ENCODE measurements at regions not wholly inside any gene's neighbourhood (a gene's known extent, or its start where the extent isn't known, plus 50 kb on each side); places are given as distances from the start of the nearest gene placed in this dataset.

DNA sequence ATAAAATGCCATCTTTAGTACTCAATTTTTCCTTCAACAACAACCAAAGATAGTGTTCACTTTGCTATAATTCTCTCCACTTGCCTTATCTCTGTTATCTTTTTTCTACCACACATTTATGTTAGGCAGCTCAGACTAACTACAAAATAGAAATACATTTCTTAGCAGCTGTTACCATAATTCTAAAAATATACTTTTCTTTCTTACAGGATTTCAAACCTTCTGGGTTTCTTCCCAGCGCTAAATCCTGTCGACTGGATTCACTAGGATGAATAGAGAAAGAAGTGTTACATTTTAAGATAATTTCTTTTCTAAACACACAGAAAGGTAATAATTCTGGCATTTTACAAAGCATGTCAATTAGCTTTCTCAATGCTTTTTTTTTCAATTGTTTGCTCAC, 105.5 kb upstream of the GK2 start:
- intact Hi-C loops (cut with micrococcal nuclease) = no loop called here
- Mint-ChIP-seq H3K9me3 (no peaks in the 10 kb centered on the region), H3K4me3 (no peak overlapping the region), H3K27me3 (no peaks in the 10 kb centered on the region), H3K27ac (no peak overlapping the region), H3K36me3 (ENCODE audit: low read depth) (no peaks in the 10 kb centered on the region), H3K4me1 (ENCODE audit: low read depth) (no peaks in the 10 kb centered on the region)

DNA sequence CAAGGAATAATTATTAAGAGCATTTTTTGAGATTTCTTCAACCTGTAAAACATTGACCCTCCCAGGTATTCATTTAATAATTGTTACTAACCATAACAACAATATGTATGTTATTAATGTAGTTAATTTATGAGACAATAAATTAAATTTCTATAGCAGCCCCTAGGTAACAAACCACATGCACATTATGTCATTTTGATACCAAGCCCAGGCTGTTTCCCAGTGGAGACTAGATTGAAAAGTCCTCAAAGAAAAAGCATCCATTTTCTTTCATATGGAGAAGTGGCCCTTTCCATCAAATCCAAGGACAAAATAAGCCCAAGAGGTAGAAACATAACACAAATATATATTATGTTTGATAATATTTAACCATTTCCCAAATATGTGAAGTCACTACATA, 104.3 kb upstream of the GK2 start:
- H3K4me3 Mint-ChIP-seq = no peak overlapping the region
- no peaks in the 10 kb centered on the region for H3K4me1 Mint-ChIP-seq (ENCODE audit: low read depth)
- no peaks in the 10 kb centered on the region for H3K36me3 Mint-ChIP-seq (ENCODE audit: low read depth)
- intact Hi-C loops (cut with micrococcal nuclease) = no loop called here
- H3K9me3 Mint-ChIP-seq = no peaks in the 10 kb centered on the region
- no peaks in the 10 kb centered on the region for H3K27me3 Mint-ChIP-seq
- no peak overlapping the region for H3K27ac Mint-ChIP-seq

DNA sequence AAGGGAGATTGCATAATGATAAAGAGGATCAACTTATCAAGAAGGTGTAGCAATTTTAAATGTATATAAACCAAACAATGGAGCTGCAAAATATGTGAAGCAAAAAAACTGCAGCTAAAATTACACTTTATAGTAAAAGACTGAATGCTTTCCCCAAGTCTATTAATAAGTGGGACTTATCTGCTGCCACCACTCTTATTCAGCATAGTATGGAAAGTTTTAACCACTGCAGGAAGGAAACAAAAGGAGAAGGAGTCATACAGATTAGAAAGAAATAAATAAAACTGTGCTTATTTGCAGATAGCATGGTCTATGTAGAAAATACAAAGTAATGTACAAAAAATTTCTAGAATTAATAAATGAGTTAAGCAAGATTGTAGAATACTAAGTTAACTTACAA, 94.1 kb upstream of the GK2 start:
- Mint-ChIP-seq H3K4me3 (no peak overlapping the region), H3K27ac (no peak overlapping the region), H3K27me3 (no peaks in the 10 kb centered on the region), H3K36me3 (ENCODE audit: low read depth) (no peaks in the 10 kb centered on the region), H3K9me3 (no peaks in the 10 kb centered on the region), H3K4me1 (ENCODE audit: low read depth) (no peaks in the 10 kb centered on the region)
- intact Hi-C loops (cut with micrococcal nuclease) = no loop called here

DNA sequence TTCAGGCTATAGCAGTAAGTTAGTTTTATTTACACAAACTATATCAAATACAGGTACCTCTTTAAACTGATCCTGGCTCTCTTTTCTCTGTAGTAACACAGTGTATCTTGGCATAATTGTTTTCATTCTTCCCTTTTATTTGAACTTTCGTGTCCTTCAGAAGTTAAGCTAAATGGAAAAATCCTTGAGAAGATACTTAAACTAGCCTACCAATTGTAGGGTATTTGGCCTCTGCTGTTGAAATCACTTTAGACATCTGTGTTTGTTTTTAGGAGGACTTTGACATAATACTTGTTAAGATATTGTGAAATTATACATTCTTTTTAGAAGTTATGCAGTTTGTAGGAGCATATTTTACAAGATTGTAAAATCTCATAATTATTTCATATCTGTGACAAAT, 90.3 kb upstream of the GK2 start:
- Mint-ChIP-seq H3K4me1 (ENCODE audit: low read depth) (no peaks in the 10 kb centered on the region), H3K27me3 (no peaks in the 10 kb centered on the region), H3K36me3 (ENCODE audit: low read depth) (no peaks in the 10 kb centered on the region), H3K4me3 (no peak overlapping the region), H3K27ac (no peak overlapping the region), H3K9me3 (no peaks in the 10 kb centered on the region)
- intact Hi-C loops (cut with micrococcal nuclease) = no loop called here

DNA sequence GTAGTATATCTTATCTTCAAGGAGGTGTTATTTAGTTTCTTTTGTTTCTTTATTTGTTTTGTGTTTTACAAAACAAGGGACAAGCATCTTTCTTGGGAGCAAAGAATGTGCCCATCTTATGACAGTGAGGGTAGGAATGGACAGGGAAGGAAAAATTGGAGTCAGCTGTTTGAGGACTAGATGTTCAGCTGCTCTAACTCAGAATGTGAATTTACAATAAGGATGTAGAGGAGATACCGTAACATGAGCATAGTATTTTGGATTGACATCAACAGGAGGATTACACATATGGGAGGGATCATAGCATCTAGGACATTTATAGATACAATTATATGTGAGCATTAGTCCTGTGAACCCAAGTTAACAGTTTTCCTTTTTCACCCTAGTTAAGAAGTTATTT, 89.0 kb upstream of the GK2 start:
- no peaks in the 10 kb centered on the region for H3K9me3 Mint-ChIP-seq
- no peak overlapping the region for H3K4me3 Mint-ChIP-seq
- no peaks in the 10 kb centered on the region for H3K36me3 Mint-ChIP-seq (ENCODE audit: low read depth)
- no peaks in the 10 kb centered on the region for H3K27me3 Mint-ChIP-seq
- intact Hi-C loops (cut with micrococcal nuclease) = no loop called here
- no peak overlapping the region for H3K27ac Mint-ChIP-seq
- no peaks in the 10 kb centered on the region for H3K4me1 Mint-ChIP-seq (ENCODE audit: low read depth)

DNA sequence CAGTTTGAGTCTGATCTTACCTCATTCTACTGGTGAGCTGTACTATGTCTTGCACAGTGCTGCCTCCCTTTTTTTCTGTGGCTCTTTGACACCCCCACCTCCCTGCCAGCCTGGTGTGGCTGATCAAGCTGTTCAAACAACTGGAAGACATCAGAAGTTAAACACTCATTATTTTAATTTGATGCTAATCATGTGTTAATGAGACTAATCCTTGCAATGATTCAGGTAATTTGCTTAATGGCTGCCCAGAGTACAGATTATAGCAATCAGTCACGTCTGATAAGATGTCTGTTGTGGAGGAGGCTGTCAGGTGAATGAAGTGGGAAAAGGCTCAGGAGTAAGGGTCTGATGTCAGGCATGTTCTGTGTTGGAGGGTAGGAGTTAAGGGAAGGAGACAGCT, 87.4 kb upstream of the GK2 start:
- intact Hi-C loops (cut with micrococcal nuclease) = no loop called here
- H3K4me1 Mint-ChIP-seq (ENCODE audit: low read depth) = no peaks in the 10 kb centered on the region
- no peak overlapping the region for H3K27ac Mint-ChIP-seq
- H3K27me3 Mint-ChIP-seq = no peaks in the 10 kb centered on the region
- no peaks in the 10 kb centered on the region for H3K9me3 Mint-ChIP-seq
- H3K36me3 Mint-ChIP-seq (ENCODE audit: low read depth) = no peaks in the 10 kb centered on the region
- H3K4me3 Mint-ChIP-seq = no peak overlapping the region

DNA sequence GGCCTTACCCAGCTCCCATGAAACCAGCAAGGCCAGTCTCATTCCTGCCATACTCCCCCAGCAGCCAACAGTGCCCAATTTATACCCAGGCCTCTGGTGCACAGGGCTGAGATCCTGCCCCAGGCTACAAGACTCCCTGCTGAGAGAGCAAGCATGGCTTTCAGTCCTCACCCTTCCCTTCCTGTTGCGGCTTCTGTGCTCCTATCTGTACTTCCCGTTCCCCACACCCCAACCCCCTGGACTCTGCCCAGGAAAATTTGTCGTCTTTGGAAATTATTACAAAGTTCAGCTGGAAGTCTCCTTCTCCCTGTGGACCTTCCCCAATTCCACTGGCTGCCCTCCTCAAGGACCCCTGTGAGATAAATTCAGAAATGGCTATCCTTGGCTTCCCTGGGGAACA, 84.1 kb upstream of the GK2 start:
- Mint-ChIP-seq H3K36me3 (ENCODE audit: low read depth) (no peaks in the 10 kb centered on the region), H3K9me3 (no peaks in the 10 kb centered on the region), H3K27ac (no peak overlapping the region), H3K4me3 (no peak overlapping the region), H3K4me1 (ENCODE audit: low read depth) (no peaks in the 10 kb centered on the region), H3K27me3 (no peaks in the 10 kb centered on the region)
- intact Hi-C loops (cut with micrococcal nuclease) = no loop called here

DNA sequence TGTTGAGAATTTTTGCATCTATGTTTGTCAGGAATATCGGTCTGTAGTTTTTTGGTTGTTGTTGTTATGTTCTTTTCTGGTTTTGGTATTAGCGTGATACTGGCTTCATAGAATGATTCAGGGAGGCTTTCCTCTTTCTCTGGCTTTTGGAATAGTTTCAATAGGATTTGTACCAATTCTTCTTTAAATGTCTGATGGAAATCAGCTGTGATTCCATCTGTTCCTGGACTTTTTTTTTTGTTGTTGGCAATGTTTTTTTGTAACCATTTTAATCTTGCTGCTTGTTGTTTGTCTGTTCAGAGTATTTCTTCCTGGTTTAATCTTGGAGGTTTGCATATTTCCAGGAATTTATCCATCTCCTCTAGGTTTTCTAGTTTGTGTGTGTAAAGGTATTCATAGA, 81.5 kb upstream of the GK2 start:
- Mint-ChIP-seq H3K9me3 (no peaks in the 10 kb centered on the region), H3K4me1 (ENCODE audit: low read depth) (no peaks in the 10 kb centered on the region), H3K27ac (no peak overlapping the region), H3K27me3 (no peaks in the 10 kb centered on the region), H3K4me3 (no peak overlapping the region), H3K36me3 (ENCODE audit: low read depth) (no peaks in the 10 kb centered on the region)
- intact Hi-C loops (cut with micrococcal nuclease) = no loop called here

DNA sequence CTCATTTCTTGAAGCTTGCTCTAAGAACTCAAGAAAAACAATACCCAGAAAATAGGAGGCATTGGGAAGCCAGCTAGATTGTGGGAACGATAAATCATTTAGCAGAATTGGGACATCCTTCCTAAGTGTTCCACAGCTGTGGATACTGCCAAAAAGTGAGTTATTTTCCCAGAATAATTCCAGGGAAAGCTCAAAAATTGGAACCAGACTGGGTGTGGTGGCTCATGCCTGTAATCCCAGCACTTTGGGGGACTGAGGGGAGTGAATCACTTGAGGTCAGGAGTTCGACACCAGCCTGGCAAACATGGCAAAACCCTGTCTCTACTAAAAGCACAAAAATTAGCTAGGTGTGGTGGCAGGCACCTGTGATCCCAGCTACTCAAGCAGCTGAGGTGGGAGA, 68.2 kb upstream of the GK2 start:
- H3K27ac Mint-ChIP-seq = no peak overlapping the region
- intact Hi-C loops (cut with micrococcal nuclease) = no loop called here

DNA sequence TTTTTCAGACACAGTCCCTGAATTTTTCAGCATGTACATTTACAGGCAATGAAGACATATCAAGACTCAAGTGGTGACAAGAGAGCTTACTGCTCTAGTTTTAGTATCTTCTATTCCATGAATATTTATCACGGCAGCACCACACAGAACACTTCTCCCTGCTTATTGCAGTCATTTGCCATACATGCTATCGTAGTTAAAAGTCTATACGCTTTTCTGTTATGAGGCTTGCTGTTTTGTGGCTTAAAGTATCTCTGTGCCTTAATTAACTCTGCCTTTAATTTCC, 65.4 kb upstream of the GK2 start:
- Mint-ChIP-seq H3K27me3 (no peaks in the 10 kb centered on the region), H3K9me3 (no peaks in the 10 kb centered on the region), H3K4me1 (ENCODE audit: low read depth) (no peaks in the 10 kb centered on the region), H3K36me3 (ENCODE audit: low read depth) (no peaks in the 10 kb centered on the region), H3K27ac (no peak overlapping the region), H3K4me3 (no peak overlapping the region)
- intact Hi-C loops (cut with micrococcal nuclease) = no loop called here

More for the DNA sequence above, 68.2 kb upstream of the GK2 start:
- Mint-ChIP-seq H3K27me3 (no peaks in the 10 kb centered on the region), H3K4me3 (no peak overlapping the region), H3K9me3 (no peaks in the 10 kb centered on the region), H3K36me3 (ENCODE audit: low read depth) (no peaks in the 10 kb centered on the region), H3K4me1 (ENCODE audit: low read depth) (no peaks in the 10 kb centered on the region)

DNA sequence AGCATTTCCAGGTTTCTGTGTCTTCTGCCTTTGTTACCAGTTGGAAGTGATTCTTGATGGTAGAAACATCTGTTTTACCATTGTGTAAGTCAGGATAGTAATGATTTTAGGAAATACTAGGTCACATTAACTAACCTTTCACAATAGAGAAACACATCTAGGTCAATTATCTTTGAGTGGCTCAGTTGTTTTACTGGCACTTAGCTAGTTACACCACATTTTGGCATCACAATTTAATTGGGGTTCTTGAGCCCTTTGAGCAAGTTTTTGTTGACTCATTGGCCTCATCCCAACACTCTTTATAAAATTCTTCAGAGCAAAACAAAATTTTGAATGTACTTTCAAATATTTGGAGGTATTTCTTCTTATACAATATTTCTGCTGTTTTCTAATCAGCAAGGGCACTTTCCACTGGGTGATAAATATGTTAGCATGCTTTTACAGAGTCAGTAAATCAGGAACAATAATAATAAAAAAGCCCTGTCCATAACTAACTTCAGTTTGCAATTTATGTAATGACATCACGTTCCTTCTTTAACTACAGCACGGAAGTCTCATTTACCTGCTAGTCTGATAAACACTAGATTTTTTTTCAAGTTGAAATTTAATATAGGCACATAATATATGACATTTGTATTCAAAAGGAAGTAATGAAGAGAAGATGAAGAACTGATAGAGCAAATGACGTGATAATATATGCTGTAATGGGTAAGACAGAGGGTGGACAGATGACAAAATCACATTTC, 64.8 kb upstream of the GK2 start:
- Mint-ChIP-seq H3K9me3 (no peaks in the 10 kb centered on the region), H3K4me3 (no peak overlapping the region), H3K4me1 (ENCODE audit: low read depth) (no peaks in the 10 kb centered on the region), H3K36me3 (ENCODE audit: low read depth) (no peaks in the 10 kb centered on the region), H3K27me3 (no peaks in the 10 kb centered on the region), H3K27ac (no peak overlapping the region)
- intact Hi-C loops (cut with micrococcal nuclease) = no loop called here

DNA sequence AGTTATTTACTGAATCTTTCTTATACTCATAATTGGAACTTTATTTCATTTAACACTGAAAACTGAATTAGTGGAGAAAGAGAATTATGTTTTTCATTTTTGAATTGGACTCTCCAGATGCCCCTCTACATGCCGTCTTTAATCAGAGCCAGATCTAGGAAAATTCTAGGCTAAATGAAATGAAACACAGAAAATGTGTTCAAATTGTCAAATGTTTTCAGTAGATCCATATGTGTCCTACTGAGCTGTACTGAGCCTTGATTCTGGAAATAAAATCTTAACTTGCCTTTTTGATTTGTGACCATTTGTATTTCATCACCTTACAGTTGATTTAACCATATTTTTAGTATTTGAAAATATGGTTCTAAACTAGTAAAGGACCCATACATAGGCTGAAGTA, 64.0 kb upstream of the GK2 start:
- H3K27ac Mint-ChIP-seq = no peak overlapping the region
- no peaks in the 10 kb centered on the region for H3K27me3 Mint-ChIP-seq
- no peaks in the 10 kb centered on the region for H3K36me3 Mint-ChIP-seq (ENCODE audit: low read depth)
- no peaks in the 10 kb centered on the region for H3K4me1 Mint-ChIP-seq (ENCODE audit: low read depth)
- H3K9me3 Mint-ChIP-seq = no peaks in the 10 kb centered on the region
- intact Hi-C loops (cut with micrococcal nuclease) = no loop called here
- H3K4me3 Mint-ChIP-seq = no peak overlapping the region

DNA sequence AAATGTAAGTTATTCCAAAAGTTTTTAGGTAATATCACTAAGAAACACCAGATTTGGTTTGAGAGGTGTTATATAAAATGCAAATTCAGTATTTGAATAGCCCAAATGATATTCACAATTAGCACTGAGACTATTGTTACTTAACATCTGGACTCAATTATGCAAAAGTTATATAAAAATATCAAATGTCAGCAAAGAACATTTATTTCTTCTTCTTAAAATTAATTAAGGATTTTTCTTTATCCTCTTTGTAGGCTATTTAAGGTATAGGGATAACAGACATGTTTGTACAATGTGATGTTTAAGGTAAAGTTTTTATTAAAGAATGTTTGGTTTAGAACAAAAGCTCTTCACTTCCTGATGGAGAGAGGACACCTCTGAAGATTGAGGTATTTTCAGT, 63.3 kb upstream of the GK2 start:
- Mint-ChIP-seq H3K27ac (no peak overlapping the region), H3K36me3 (ENCODE audit: low read depth) (no peaks in the 10 kb centered on the region), H3K4me1 (ENCODE audit: low read depth) (no peaks in the 10 kb centered on the region), H3K27me3 (no peaks in the 10 kb centered on the region), H3K9me3 (no peaks in the 10 kb centered on the region), H3K4me3 (no peak overlapping the region)
- intact Hi-C loops (cut with micrococcal nuclease) = no loop called here

DNA sequence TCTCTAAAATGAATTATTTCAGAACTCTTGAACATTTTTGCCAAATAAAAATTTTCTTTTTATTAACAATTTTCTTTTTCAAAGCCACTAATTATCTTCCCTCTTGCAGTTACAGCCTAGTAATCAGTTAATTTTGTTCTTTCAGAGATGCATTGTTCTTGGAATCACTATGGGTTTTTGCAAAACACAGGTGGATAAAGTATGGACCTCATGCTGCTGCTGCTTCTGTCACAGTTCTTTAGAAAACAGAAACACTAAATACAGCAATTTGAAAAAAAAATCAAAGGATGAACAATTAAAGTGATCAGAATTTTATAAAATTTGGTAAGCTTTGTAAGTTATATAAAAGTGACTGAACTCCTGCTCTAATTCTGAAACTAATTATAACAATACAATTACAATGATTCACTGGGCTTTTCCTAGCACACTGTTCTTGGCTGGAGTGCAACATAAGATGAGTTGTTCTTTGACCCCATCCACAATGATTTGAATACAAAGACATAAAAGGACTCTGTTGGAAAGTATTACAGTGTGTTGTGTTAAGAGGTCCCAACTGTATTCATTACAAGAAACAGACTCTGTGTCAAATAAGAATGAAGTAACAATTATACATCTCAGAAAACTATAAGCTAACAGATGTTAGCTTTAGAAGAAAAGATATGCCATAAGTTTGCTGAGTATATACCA, 59.4 kb upstream of the GK2 start:
- Mint-ChIP-seq H3K9me3 (peaks cover 17% of the 10 kb centered on the region), H3K4me3 (no peak overlapping the region), H3K4me1 (ENCODE audit: low read depth) (no peaks in the 10 kb centered on the region), H3K27me3 (no peaks in the 10 kb centered on the region), H3K36me3 (ENCODE audit: low read depth) (no peaks in the 10 kb centered on the region), H3K27ac (no peak overlapping the region)
- intact Hi-C loops (cut with micrococcal nuclease) = no loop called here

DNA sequence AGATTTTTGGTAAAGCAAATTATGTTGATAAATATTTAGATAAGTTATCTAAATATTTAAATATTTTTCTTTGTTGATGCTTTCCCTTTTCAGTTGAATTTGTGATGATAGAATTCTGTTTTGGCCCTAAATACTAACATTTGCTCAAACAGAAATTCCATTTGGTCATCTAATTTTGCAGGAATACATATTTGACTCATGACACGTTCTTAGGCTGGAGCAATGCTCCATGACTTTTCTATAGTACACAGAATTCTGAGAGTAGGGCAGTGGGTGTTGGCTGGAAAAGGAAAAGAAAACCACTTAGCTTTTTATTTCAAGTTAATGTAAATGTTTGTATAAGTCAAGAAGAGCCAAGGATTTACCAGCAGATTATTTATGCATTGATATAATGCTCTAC, 58.6 kb upstream of the GK2 start:
- Mint-ChIP-seq H3K27ac (no peak overlapping the region), H3K36me3 (ENCODE audit: low read depth) (no peaks in the 10 kb centered on the region), H3K27me3 (no peaks in the 10 kb centered on the region), H3K4me3 (no peak overlapping the region), H3K4me1 (ENCODE audit: low read depth) (no peaks in the 10 kb centered on the region), H3K9me3 (peaks cover 24% of the 10 kb centered on the region)
- intact Hi-C loops (cut with micrococcal nuclease) = no loop called here

Measured in dendritic cell treated with granulocyte-macrophage colony-stimulating factor and Interleukin-4, amounts not matched to agents 40 ng/mL and 50 ng/mL, for 4 days (primary cell).